H7 (cell line): ENCODE measurements at regions not wholly inside any gene's neighbourhood (a gene's known extent, or its start where the extent isn't known, plus 50 kb on each side); places are given as distances from the start of the nearest gene placed in this dataset.
"Not testable (repeated sequence)": the region's sequence is repeated elsewhere in the genome, so short reads cannot be mapped to it uniquely, and the experiment has no call there.

Experiments used
- DNase-seq: peaks from one replicate; pipeline ENCODE4 v3.0.0; 2012
- H3K27me3 ChIP-seq: 2 replicates; pipeline ENCODE4 v1.6.0; 2011; ENCODE audit warnings: mild to moderate bottlenecking, low read length; ENCODE audit not compliant: control insufficient read depth, insufficient read depth
- H3K36me3 ChIP-seq: replicated peaks from 2 replicates; pipeline ENCODE4 v1.5.1; 2011; ENCODE audit warnings: low read length; ENCODE audit not compliant: control insufficient read depth, insufficient read depth
- H3K4me3 ChIP-seq: 2 replicates; pipeline ENCODE4 v1.5.1; 2011; ENCODE audit warnings: low read depth, mild to moderate bottlenecking, control low read depth, low read length, moderate library complexity; ENCODE audit not compliant: insufficient read depth

GRCh38 chr12:22797701-22798100 lies 172.7 kb downstream of the ETNK1 start:
- DNase-seq = no peak
- no peaks in the 10 kb centered on the region for H3K27me3 ChIP-seq
- no peak overlapping the region for H3K4me3 ChIP-seq
- H3K36me3 ChIP-seq = no peaks in the 10 kb centered on the region

GRCh38 chr12:22798116-22798515 lies 173.1 kb downstream of the ETNK1 start:
- Histone ChIP-seq H3K36me3 (no peaks in the 10 kb centered on the region), H3K4me3 (no peak overlapping the region), H3K27me3 (no peaks in the 10 kb centered on the region)
- no peak for DNase-seq

GRCh38 chr12:22799503-22799902 lies 174.5 kb downstream of the ETNK1 start:
- no peaks in the 10 kb centered on the region for H3K27me3 ChIP-seq
- no peak overlapping the region for H3K4me3 ChIP-seq
- no peaks in the 10 kb centered on the region for H3K36me3 ChIP-seq
- DNase-seq = no peak

GRCh38 chr12:22800332-22800731 lies 175.4 kb downstream of the ETNK1 start:
- Histone ChIP-seq H3K4me3 (no peak overlapping the region), H3K27me3 (no peaks in the 10 kb centered on the region), H3K36me3 (no peaks in the 10 kb centered on the region)
- DNase-seq = no peak

- H3K36me3 ChIP-seq = no peaks in the 10 kb centered on the region
- H3K27me3 ChIP-seq = no peaks in the 10 kb centered on the region
- no peak overlapping the region for H3K4me3 ChIP-seq
- no peak for DNase-seq
Measured at GRCh38 chr12:22802883-22803630, 178.1 kb downstream of the ETNK1 start.

- Histone ChIP-seq H3K36me3 (no peaks in the 10 kb centered on the region), H3K4me3 (no peak overlapping the region), H3K27me3 (no peaks in the 10 kb centered on the region)
- DNase-seq = no peak
Measured at GRCh38 chr12:22803725-22804124, 178.8 kb downstream of the ETNK1 start.

- Histone ChIP-seq H3K4me3 (no peak overlapping the region), H3K36me3 (no peaks in the 10 kb centered on the region), H3K27me3 (no peaks in the 10 kb centered on the region)
- no peak for DNase-seq
Measured at GRCh38 chr12:22808860-22809259, 183.9 kb downstream of the ETNK1 start.

GRCh38 chr12:22810036-22810435 lies 185.1 kb downstream of the ETNK1 start:
- H3K4me3 ChIP-seq = no peak overlapping the region
- H3K27me3 ChIP-seq = no peaks in the 10 kb centered on the region
- no peaks in the 10 kb centered on the region for H3K36me3 ChIP-seq
- no peak for DNase-seq

- Histone ChIP-seq H3K36me3 (no peaks in the 10 kb centered on the region), H3K27me3 (no peaks in the 10 kb centered on the region), H3K4me3 (no peak overlapping the region)
- DNase-seq = no peak
Measured at GRCh38 chr12:22812531-22812930, 187.6 kb downstream of the ETNK1 start.

GRCh38 chr12:22821985-22822384 lies 197.0 kb downstream of the ETNK1 start:
- DNase-seq = no peak
- Histone ChIP-seq H3K4me3 (no peak overlapping the region), H3K36me3 (no peaks in the 10 kb centered on the region), H3K27me3 (no peaks in the 10 kb centered on the region)

- Histone ChIP-seq H3K36me3 (no peaks in the 10 kb centered on the region), H3K27me3 (no peaks in the 10 kb centered on the region), H3K4me3 (no peak overlapping the region)
- no peak for DNase-seq
Measured at GRCh38 chr12:22826026-22826425, 201.1 kb downstream of the ETNK1 start.

GRCh38 chr12:22826446-22826981 lies 201.5 kb downstream of the ETNK1 start:
- not testable (repeated sequence) for H3K27me3 ChIP-seq, H3K4me3 ChIP-seq, H3K36me3 ChIP-seq, DNase-seq

GRCh38 chr12:22828066-22828465 lies 203.1 kb downstream of the ETNK1 start:
- no peaks in the 10 kb centered on the region for H3K36me3 ChIP-seq
- no peak for DNase-seq
- H3K4me3 ChIP-seq = no peak overlapping the region
- no peaks in the 10 kb centered on the region for H3K27me3 ChIP-seq

- Histone ChIP-seq H3K27me3 (no peaks in the 10 kb centered on the region), H3K4me3 (no peak overlapping the region), H3K36me3 (no peaks in the 10 kb centered on the region)
- no peak for DNase-seq
Measured at GRCh38 chr12:22835431-22835830, 210.5 kb downstream of the ETNK1 start.

GRCh38 chr12:22850185-22850584 lies 225.2 kb downstream of the ETNK1 start:
- Histone ChIP-seq H3K27me3 (no peaks in the 10 kb centered on the region), H3K4me3 (no peak overlapping the region), H3K36me3 (no peaks in the 10 kb centered on the region)
- DNase-seq = no peak
